Urinary bladder (tissue), 3 donors: ENCODE measurements at regions not wholly inside any gene's neighbourhood (a gene's known extent, or its start where the extent isn't known, plus 50 kb on each side); places are given as distances from the start of the nearest gene placed in this dataset.

Experiments
- DNase-seq: peaks from one replicate; pipeline ENCODE4 v3.0.0-alpha.2; 2015; ENCODE audit errors: extremely low spot score
- H3K27ac ChIP-seq: one replicate; pipeline ENCODE4 v1.5.1; 2013; ENCODE audit warnings: low read depth, mild to moderate bottlenecking, moderate library complexity
- H3K36me3 ChIP-seq: one replicate; pipeline ENCODE4 v1.6.1; 2013; ENCODE audit warnings: mild to moderate bottlenecking, moderate library complexity; ENCODE audit not compliant: insufficient read depth
- H3K4me1 ChIP-seq: one replicate; pipeline ENCODE4 v1.6.1; 2013; ENCODE audit warnings: mild to moderate bottlenecking, moderate library complexity; ENCODE audit not compliant: insufficient read depth
- H3K4me3 ChIP-seq: one replicate; pipeline ENCODE4 v1.5.1; 2013; ENCODE audit warnings: low read depth, low read length
- WGBS: extraction: QIAGEN DNeasy Blood & Tissue Kit; methylation state at CpG from one replicate; pipeline ENCODE4 v1.1.7; 2013; 5-methylcytosine and 5-hydroxymethylcytosine counted together
- donor health status: healthy with polysubstance abuse.
- donor health status: healthy.

DNA sequence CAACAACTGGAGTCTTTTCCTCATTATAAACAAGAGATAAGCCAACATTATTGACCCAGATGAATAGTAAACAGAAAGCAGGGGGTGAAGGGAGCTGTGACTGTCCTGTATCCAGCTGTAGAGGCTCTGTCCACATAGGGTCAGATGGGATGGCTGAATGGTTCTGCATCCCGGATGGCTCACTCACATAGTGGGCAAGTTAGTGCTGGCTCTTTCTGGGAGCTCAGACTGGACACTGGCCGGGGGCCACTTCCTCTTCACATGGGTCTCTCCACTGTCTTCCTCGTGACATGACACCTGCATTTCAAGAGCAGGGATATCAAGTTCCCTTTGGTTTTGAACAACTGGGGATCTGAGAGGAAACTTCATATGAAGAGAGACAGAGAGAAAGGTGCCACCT is 969.6 kb upstream of the TMEM132C start:
- Histone ChIP-seq H3K4me3 (no peak overlapping the region), H3K27ac (no peak overlapping the region), H3K36me3 (no peaks in the 10 kb centered on the region), H3K4me1 (no peaks in the 10 kb centered on the region)
- WGBS: 73% methylated on average over 3 of the region's 3 CpGs
- DNase-seq: no peak

GRCh38 chr12:127300075-127300474 is 966.9 kb upstream of the TMEM132C start:
- no peaks in the 10 kb centered on the region for H3K36me3 ChIP-seq
- H3K4me3 ChIP-seq: no peak overlapping the region
- DNase-seq: no peak
- no peak overlapping the region for H3K27ac ChIP-seq
- 72% methylated on average over 4 of the region's 4 CpGs for WGBS
- H3K4me1 ChIP-seq: no peaks in the 10 kb centered on the region

DNA sequence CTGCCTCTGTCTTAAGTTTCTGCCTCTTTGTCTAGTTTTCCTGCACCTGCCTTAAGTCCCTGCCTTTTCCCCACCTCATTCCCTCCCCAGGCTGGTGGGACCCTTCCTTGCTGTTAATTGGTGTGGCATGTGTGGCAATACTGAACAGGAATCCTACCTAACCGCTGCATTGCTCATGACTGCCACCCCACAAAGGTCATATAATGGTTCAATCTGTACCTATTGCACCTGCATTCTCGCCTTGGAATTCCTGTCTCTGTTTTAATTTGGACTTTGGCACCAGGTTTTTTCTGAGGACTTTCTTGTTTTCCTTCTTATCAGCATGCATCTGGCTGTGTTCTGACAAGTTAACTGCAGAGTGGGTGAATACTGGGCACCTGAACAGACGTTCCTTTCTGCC is 966.2 kb upstream of the TMEM132C start:
- no peak overlapping the region for H3K4me3 ChIP-seq
- no peak overlapping the region for H3K27ac ChIP-seq
- 60% methylated on average over 3 of the region's 3 CpGs for WGBS
- H3K4me1 ChIP-seq: no peaks in the 10 kb centered on the region
- H3K36me3 ChIP-seq: no peaks in the 10 kb centered on the region
- DNase-seq: no peak

- H3K27ac ChIP-seq: no peak overlapping the region
- H3K4me3 ChIP-seq: no peak overlapping the region
- 67% methylated on average over 1 of the region's 1 CpG for WGBS
- H3K36me3 ChIP-seq: no peaks in the 10 kb centered on the region
- H3K4me1 ChIP-seq: no peaks in the 10 kb centered on the region
- no peak for DNase-seq
These were observed 965.1 kb upstream of the TMEM132C start for GRCh38 chr12:127301876-127302275.

DNA sequence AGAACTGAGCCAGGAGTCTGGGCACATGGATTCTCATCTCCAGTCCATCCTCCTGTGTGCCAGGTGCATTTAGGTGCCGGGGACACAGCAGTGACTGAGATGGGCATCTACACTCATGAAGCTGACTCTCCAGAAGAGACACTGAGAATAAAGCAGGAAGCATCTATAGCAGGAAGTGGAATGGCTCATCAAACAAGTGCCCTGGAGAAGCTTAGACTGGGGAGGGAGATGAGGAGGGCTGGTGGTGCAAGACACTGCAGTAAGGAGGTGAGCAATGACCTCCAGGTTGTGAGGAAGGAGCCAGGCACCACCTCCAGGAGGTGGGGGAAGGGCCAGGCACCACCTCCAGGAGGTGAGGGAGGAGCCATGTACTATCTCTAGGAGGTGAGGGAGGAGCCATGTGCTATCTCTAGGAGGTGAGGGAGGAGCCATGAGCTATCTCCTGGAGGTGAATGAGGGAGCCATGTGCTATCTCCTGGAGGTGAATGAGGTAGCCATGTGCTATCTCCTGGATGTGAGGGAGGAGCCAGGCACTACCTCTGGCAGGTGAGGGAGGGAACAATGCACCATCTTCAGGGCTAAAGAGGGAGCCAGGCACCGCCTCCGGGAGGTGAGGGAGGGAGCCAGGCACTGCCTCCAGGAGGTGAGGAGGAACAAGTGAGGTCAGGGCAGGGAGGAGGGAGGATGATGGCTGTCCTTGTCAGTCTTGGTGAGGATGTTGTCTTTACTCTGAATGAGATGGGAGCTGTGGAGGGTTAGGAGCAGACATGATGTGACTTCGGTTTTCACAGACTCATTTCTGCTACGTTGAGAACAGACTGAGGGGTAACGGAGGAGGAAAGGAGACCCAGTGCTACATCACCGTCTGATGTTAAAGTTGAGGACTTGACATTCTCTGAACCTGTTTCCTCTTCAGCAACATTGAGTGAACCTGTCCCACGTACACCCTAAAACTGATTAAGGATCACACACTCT is 961.9 kb upstream of the TMEM132C start:
- Histone ChIP-seq H3K4me3 (no peak overlapping the region), H3K27ac (no peak overlapping the region), H3K4me1 (no peaks in the 10 kb centered on the region), H3K36me3 (no peaks in the 10 kb centered on the region)
- 88% methylated on average over 8 of the region's 8 CpGs for WGBS
- DNase-seq: no peak

DNA sequence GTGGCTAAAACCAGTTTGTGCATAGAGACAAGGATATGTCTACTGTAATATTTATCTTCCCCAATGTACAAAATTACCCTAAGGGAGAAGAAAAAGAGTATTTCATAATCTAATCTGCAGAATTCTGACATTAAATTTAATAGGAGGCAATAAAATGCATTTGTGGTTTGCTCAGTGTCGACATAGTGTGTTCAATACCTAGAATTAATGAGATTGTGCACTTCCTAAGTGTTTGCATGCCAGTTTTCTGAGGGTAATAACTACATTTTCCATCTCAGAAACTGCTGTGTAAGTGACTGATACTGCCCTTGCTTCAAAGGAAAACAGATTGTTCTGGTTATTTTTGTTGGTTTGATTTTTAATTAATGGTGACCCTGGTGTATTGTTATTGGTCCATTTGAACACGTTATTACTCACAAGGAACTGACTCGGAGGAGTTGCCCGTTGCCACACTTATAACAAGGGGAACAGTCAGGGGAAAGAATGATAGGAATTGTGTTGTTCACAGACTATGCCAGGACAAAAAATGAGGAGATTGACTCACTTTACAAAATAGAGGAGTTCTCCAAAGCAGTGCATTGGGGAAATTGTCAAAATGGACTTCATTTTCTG is 960.3 kb upstream of the TMEM132C start:
- WGBS: 59% methylated on average over 4 of the region's 4 CpGs

GRCh38 chr12:127307528-127307927 is 959.4 kb upstream of the TMEM132C start:
- Histone ChIP-seq H3K36me3 (no peaks in the 10 kb centered on the region), H3K4me1 (no peaks in the 10 kb centered on the region), H3K4me3 (no peak overlapping the region), H3K27ac (no peak overlapping the region)
- DNase-seq: no peak
- 83% methylated on average over 6 of the region's 6 CpGs for WGBS

More for the DNA sequence above, 960.3 kb upstream of the TMEM132C start:
- no peak for DNase-seq
- no peak overlapping the region for H3K27ac ChIP-seq
- H3K4me3 ChIP-seq: no peak overlapping the region
- no peaks in the 10 kb centered on the region for H3K36me3 ChIP-seq
- no peaks in the 10 kb centered on the region for H3K4me1 ChIP-seq

DNA sequence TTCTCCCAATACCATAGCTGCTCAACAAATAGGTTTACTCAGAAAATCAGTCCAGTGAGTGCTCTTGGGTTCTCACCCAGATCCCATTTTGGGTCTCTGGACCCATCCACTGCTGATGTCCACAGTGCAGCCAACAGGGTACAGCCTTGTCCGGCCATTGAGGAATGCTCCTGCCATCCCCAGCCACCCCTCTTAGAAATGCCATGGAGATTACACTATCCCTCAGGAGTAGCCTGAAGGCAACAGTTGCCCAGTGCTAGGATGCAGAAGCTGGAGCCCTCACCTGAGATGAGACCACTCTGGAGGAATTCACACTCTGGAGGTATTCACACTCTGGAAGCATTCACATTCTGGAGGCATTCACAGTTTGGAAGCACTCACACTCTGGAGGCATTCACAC is 958.8 kb upstream of the TMEM132C start:
- 90% methylated on average over 1 of the region's 1 CpG for WGBS
- no peak for DNase-seq
- H3K36me3 ChIP-seq: no peaks in the 10 kb centered on the region
- no peak overlapping the region for H3K27ac ChIP-seq
- H3K4me3 ChIP-seq: no peak overlapping the region
- no peaks in the 10 kb centered on the region for H3K4me1 ChIP-seq

DNA sequence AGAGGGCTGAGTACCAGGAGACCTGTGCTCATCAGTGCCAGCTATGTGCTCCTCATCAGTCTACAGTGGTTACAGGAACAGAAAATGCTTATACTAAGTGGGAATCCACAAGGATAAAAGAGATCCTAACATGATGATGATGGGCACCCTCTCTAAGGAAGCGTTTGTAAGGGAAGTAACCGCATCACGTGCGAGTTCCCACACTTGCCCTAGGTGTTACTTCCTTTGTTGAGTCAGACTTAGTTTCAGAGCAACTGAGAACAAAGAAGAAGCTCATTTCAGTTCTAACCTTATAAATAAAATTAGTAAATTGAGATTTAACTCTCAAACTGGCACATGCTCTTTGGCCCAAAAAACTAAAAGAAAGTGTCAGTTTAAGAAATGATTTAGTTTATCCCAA is 956.4 kb upstream of the TMEM132C start:
- no peaks in the 10 kb centered on the region for H3K36me3 ChIP-seq
- no peaks in the 10 kb centered on the region for H3K4me1 ChIP-seq
- no peak for DNase-seq
- WGBS: 74% methylated on average over 4 of the region's 4 CpGs
- no peak overlapping the region for H3K4me3 ChIP-seq
- no peak overlapping the region for H3K27ac ChIP-seq

GRCh38 chr12:127311720-127312364 is 955.1 kb upstream of the TMEM132C start:
- DNase-seq: no peak
- Histone ChIP-seq H3K4me1 (no peaks in the 10 kb centered on the region), H3K36me3 (no peaks in the 10 kb centered on the region), H3K4me3 (no peak overlapping the region), H3K27ac (no peak overlapping the region)
- 65% methylated on average over 6 of the region's 6 CpGs for WGBS

DNA sequence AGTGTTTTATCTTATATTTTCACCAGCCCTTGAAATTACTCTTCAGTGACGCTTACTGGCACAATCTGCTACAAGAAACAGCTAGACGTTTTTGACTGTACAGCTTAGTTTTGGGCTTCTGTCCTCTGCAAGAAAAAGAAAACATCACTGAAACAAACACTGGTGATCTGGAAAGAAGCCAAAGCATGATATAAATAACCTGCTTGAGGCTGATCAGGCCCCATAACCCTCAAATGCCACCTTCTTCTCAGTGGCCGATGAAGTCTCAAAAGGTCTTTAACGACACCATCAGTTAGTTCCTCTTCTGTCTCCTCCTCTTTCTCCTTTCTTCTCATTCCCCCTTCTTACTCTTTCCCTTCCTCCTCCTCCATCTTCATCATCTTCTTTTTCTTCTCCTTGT is 942.3 kb upstream of the TMEM132C start:
- Histone ChIP-seq H3K27ac (no peak overlapping the region), H3K4me3 (no peak overlapping the region), H3K36me3 (no peaks in the 10 kb centered on the region), H3K4me1 (no peaks in the 10 kb centered on the region)
- WGBS: 48% methylated on average over 4 of the region's 4 CpGs
- DNase-seq: no peak

DNA sequence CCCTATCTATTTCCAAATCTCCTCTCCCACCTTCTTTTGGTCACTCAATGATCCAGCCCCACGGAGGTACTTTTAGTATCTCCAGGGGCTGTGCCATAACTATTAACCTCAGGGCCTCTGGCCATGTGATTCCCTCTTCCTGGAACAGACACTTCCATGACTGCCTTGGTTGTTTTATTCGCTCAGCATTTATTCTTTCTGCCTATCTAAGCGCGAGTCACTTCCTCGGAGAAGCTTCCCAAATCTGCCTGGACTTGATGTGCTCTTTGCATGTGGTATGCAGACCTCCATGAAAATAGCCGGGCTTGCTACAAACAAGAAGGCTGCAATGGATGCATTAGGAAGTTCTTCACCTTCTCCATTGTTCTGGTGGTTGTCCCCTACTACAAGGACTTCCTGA is 939.0 kb upstream of the TMEM132C start:
- no peak for DNase-seq
- Histone ChIP-seq H3K36me3 (no peaks in the 10 kb centered on the region), H3K4me3 (no peak overlapping the region), H3K27ac (no peak overlapping the region), H3K4me1 (no peaks in the 10 kb centered on the region)
- 87% methylated on average over 6 of the region's 6 CpGs for WGBS

DNA sequence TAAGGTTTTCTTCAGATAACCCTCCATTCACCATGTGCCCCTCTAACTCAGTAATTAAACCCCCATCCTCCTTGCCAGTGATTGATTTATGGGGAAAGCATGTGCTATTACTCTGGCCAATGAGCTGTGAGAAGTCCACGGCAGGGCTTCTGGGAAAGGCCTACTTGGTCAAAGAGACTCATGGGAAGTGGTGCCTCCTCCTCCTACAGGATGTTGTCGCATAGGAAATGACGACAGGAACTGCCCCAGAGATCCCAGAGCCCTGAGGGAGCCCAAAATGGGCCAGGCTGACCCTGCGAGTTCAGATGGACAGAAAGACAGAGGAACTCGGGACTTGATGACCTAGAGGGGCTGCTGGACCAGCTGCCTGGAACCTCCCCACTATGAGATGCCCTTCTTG is 938.1 kb upstream of the TMEM132C start:
- Histone ChIP-seq H3K36me3 (no peaks in the 10 kb centered on the region), H3K27ac (no peak overlapping the region), H3K4me3 (no peak overlapping the region), H3K4me1 (no peaks in the 10 kb centered on the region)
- 55% methylated on average over 5 of the region's 5 CpGs for WGBS
- no peak for DNase-seq

GRCh38 chr12:127334365-127334764 is 932.6 kb upstream of the TMEM132C start:
- WGBS: 65% methylated on average over 4 of the region's 4 CpGs
- DNase-seq: no peak
- no peak overlapping the region for H3K27ac ChIP-seq
- H3K36me3 ChIP-seq: no peaks in the 10 kb centered on the region
- no peaks in the 10 kb centered on the region for H3K4me1 ChIP-seq
- no peak overlapping the region for H3K4me3 ChIP-seq
